Peyer's patch (tissue), 4 donors: ENCODE measurements at regions not wholly inside any gene's neighbourhood (a gene's known extent, or its start where the extent isn't known, plus 50 kb on each side); places are given as distances from the start of the nearest gene placed in this dataset.

ENCODE experiments used
- DNase-seq, 3 donors: peaks; one replicate each; pipeline ENCODE4 v3.0.0-alpha.2; 2017 to 2019
- H3K27ac ChIP-seq, 4 donors: fragments of 200-600 bp; sonication (generic); one replicate each; pipeline ENCODE4 v1.5.1; 2016 to 2019
- H3K27me3 ChIP-seq, 2 donors: fragments of 200-600 bp; sonication (generic); one replicate each; pipeline ENCODE4 v1.5.1; 2019
- H3K36me3 ChIP-seq, 3 donors: fragments of 200-600 bp; sonication (generic); one replicate each; pipeline ENCODE4 v1.5.1; 2016 to 2019
- H3K4me1 ChIP-seq, 4 donors: fragments of 200-600 bp; sonication (generic); one replicate each; pipeline ENCODE4 v1.5.1; 2016 to 2019
- H3K4me3 ChIP-seq, 4 donors: fragments of 200-600 bp; sonication (generic); 1 replicate in 3 of 4; 2 replicates in 1 of 4; pipeline ENCODE4 v1.5.1; 2016 to 2019; ENCODE audit warnings: mild to moderate bottlenecking in 1 of 4
- H3K9me3 ChIP-seq, 4 donors: fragments of 200-600 bp; sonication (generic); one replicate each; pipeline ENCODE4 v1.5.1; 2016 to 2019; ENCODE audit warnings: mild to moderate bottlenecking in 1 of 4
- CTCF ChIP-seq, 6 experiments: fragments of 450-650 bp in 4 of 6; fragments of 200-600 bp in 2 of 6; sonication (generic) in 1 of 6; IDR thresholded peaks; one replicate each; pipeline ENCODE4 v1.5.1; 2017 to 2019; ENCODE audit warnings: antibody characterized with exemption in 6 of 6, mild to moderate bottlenecking in 3 of 6, moderate library complexity in 1 of 6
- POLR2A ChIP-seq, 2 donors: fragments of 450-650 bp; IDR thresholded peaks; one replicate each; pipeline ENCODE4 v1.5.1; 2017; ENCODE audit warnings: antibody characterized with exemption in 2 of 2, mild to moderate bottlenecking in 2 of 2, moderate library complexity in 2 of 2

GRCh38 chr1:5485436-5485835 lies 506.8 kb downstream of the NPHP4 start:
- Histone ChIP-seq H3K4me3 (no peak overlapping the region), H3K9me3 (no peaks in the 10 kb centered on the region), H3K27ac (no peak overlapping the region), H3K27me3 (no peaks in the 10 kb centered on the region), H3K36me3 (no peaks in the 10 kb centered on the region), H3K4me1 (no peaks in the 10 kb centered on the region)
- DNase-seq, result no peak
- TF ChIP-seq CTCF (IDR thresholded peaks at IDR 0.05) (no peak), POLR2A (IDR thresholded peaks at IDR 0.05) (no peak)

GRCh38 chr1:5484451-5485165 lies 507.6 kb downstream of the NPHP4 start:
- Histone ChIP-seq H3K4me3 (no peak overlapping the region), H3K9me3 (no peaks in the 10 kb centered on the region), H3K27ac (no peak overlapping the region), H3K36me3 (no peaks in the 10 kb centered on the region), H3K4me1 (no peaks in the 10 kb centered on the region), H3K27me3 (no peaks in the 10 kb centered on the region)
- no peak for TF ChIP-seq POLR2A (IDR thresholded peaks at IDR 0.05)
- TF ChIP-seq CTCF (IDR thresholded peaks at IDR 0.05), result no peak
- DNase-seq, result no peak

- TF ChIP-seq POLR2A (IDR thresholded peaks at IDR 0.05), result no peak
- peak in 3 of 6 experiments; percentile 12 to 28 (median 20) for TF ChIP-seq CTCF (IDR thresholded peaks at IDR 0.05)
- Histone ChIP-seq H3K4me3 (no peak overlapping the region), H3K4me1 (no peaks in the 10 kb centered on the region), H3K27ac (no peak overlapping the region), H3K9me3 (no peaks in the 10 kb centered on the region), H3K27me3 (no peaks in the 10 kb centered on the region), H3K36me3 (no peaks in the 10 kb centered on the region)
- DNase-seq, result no peak
These were observed 510.3 kb downstream of the NPHP4 start for GRCh38 chr1:5481889-5482288.

- Histone ChIP-seq H3K4me1 (no peaks in the 10 kb centered on the region), H3K27ac (no peak overlapping the region), H3K9me3 (no peaks in the 10 kb centered on the region), H3K27me3 (no peaks in the 10 kb centered on the region), H3K36me3 (no peaks in the 10 kb centered on the region), H3K4me3 (no peak overlapping the region)
- TF ChIP-seq CTCF (IDR thresholded peaks at IDR 0.05) (no peak), POLR2A (IDR thresholded peaks at IDR 0.05) (no peak)
- DNase-seq, result no peak
These were observed 511.3 kb downstream of the NPHP4 start for GRCh38 chr1:5480906-5481305.

GRCh38 chr1:5479876-5480646 lies 512.2 kb downstream of the NPHP4 start:
- Histone ChIP-seq H3K27ac (no peak overlapping the region), H3K4me3 (no peak overlapping the region), H3K36me3 (no peaks in the 10 kb centered on the region), H3K27me3 (no peaks in the 10 kb centered on the region), H3K4me1 (no peaks in the 10 kb centered on the region), H3K9me3 (no peaks in the 10 kb centered on the region)
- TF ChIP-seq CTCF (IDR thresholded peaks at IDR 0.05) (no peak), POLR2A (IDR thresholded peaks at IDR 0.05) (no peak)
- DNase-seq, result no peak
